Fibroblast of mammary gland (primary cell): ENCODE measurements at regions not wholly inside any gene's neighbourhood (a gene's known extent, or its start where the extent isn't known, plus 50 kb on each side); places are given as distances from the start of the nearest gene placed in this dataset.

ENCODE experiments used
- DNase-seq: peaks from one replicate; pipeline ENCODE4 v3.0.0-alpha.2; 2010; ENCODE audit warnings: low read depth
- H3K4me3 ChIP-seq: 2 replicates; pipeline ENCODE4 v1.5.1; 2011; ENCODE audit warnings: low read depth, mild to moderate bottlenecking, low read length, moderate library complexity; ENCODE audit not compliant: control insufficient read depth
- CTCF ChIP-seq: conservative IDR thresholded peaks from 2 replicates; pipeline ENCODE4 v1.5.1; 2011; ENCODE audit warnings: low read depth, low read length, inconsistent platforms; ENCODE audit not compliant: control insufficient read depth, insufficient read depth

- H3K4me3 ChIP-seq: no peak overlapping the region
- DNase-seq: no peak
- no peak for TF ChIP-seq CTCF
These were observed 59.3 kb upstream of the TBX3 start for GRCh38 chr12:114743289-114743688.

GRCh38 chr12:114742363-114742762, 58.4 kb upstream of the TBX3 start:
- no peak for DNase-seq
- no peak for TF ChIP-seq CTCF
- H3K4me3 ChIP-seq: no peak overlapping the region

GRCh38 chr12:114741940-114742339, 58.0 kb upstream of the TBX3 start:
- no peak overlapping the region for H3K4me3 ChIP-seq
- TF ChIP-seq CTCF: no peak
- no peak for DNase-seq

- TF ChIP-seq CTCF: no peak
- H3K4me3 ChIP-seq: no peak overlapping the region
- DNase-seq: no peak
These were observed 56.5 kb upstream of the TBX3 start for GRCh38 chr12:114740448-114740847.

GRCh38 chr12:114738460-114739184, 54.6 kb upstream of the TBX3 start:
- no peak overlapping the region for H3K4me3 ChIP-seq
- DNase-seq: no peak
- no peak for TF ChIP-seq CTCF

- H3K4me3 ChIP-seq: no peak overlapping the region
- no peak for DNase-seq
- TF ChIP-seq CTCF: no peak
These were observed 51.9 kb upstream of the TBX3 start for GRCh38 chr12:114735680-114736374.
